Dendritic cell treated with granulocyte-macrophage colony-stimulating factor and Interleukin-4, amounts not matched to agents 40 ng/mL and 50 ng/mL, for 4 days (primary cell): ENCODE measurements at regions not wholly inside any gene's neighbourhood (a gene's known extent, or its start where the extent isn't known, plus 50 kb on each side); places are given as distances from the start of the nearest gene placed in this dataset.
"Not testable (repeated sequence)": the region's sequence is repeated elsewhere in the genome, so short reads cannot be mapped to it uniquely, and the experiment has no call there.

Source experiments
- H3K27ac Mint-ChIP-seq: one replicate; pipeline ENCODE4 v1.8.0; 2022; ENCODE audit warnings: mild to moderate bottlenecking, mixed read lengths
- H3K27me3 Mint-ChIP-seq: one replicate; pipeline ENCODE4 v1.8.0; 2022; ENCODE audit warnings: mild to moderate bottlenecking, mixed read lengths
- H3K36me3 Mint-ChIP-seq: one replicate; pipeline ENCODE4 v1.8.0; 2022; ENCODE audit warnings: low read depth, mixed read lengths
- H3K4me1 Mint-ChIP-seq: one replicate; pipeline ENCODE4 v1.8.0; 2022; ENCODE audit warnings: low read depth, mixed read lengths
- H3K4me3 Mint-ChIP-seq: one replicate; pipeline ENCODE4 v1.8.0; 2022; ENCODE audit warnings: mild to moderate bottlenecking, moderate library complexity, mixed read lengths
- H3K9me3 Mint-ChIP-seq: one replicate; pipeline ENCODE4 v1.8.0; 2022; ENCODE audit warnings: mixed read lengths
- intact Hi-C: fragments of 100-400 bp; cut with micrococcal nuclease; formaldehyde crosslinking; loops from one replicate; pipeline ENCODE4 v1.15.0; 2022

DNA sequence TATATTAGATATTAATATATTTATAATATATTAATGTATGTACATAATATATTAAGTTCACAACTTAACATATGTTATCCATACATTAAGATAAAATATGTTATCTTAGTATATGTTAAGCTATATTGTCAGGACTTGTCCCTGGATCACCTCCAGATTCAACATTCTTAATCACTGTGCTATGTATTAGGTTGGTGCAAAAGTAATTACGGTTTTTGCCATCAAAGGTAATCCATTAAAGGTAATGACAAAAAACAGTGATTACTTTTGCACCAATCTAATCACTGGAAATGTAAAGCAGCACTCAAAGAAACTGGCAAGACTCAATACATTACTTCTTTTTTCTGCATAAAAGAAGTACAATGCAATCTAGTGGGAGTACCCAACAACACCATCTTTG is 1099.0 kb upstream of the SLC39A10 start:
- Mint-ChIP-seq H3K27me3 (no peaks in the 10 kb centered on the region), H3K36me3 (no peaks in the 10 kb centered on the region), H3K9me3 (peaks cover 15% of the 10 kb centered on the region), H3K4me3 (no peak overlapping the region), H3K27ac (no peak overlapping the region), H3K4me1 (no peaks in the 10 kb centered on the region)
- intact Hi-C loops, result no loop called here

- no peak overlapping the region for H3K4me3 Mint-ChIP-seq
- peaks cover 15% of the 10 kb centered on the region for H3K9me3 Mint-ChIP-seq
- H3K27ac Mint-ChIP-seq, result no peak overlapping the region
- no peaks in the 10 kb centered on the region for H3K36me3 Mint-ChIP-seq
- no peaks in the 10 kb centered on the region for H3K4me1 Mint-ChIP-seq
- intact Hi-C loops, result no loop called here
- H3K27me3 Mint-ChIP-seq, result no peaks in the 10 kb centered on the region
These were observed 1100.4 kb upstream of the SLC39A10 start for GRCh38 chr2:194556629-194557028.

- H3K27ac Mint-ChIP-seq, result no peak overlapping the region
- H3K4me1 Mint-ChIP-seq, result no peaks in the 10 kb centered on the region
- H3K27me3 Mint-ChIP-seq, result no peaks in the 10 kb centered on the region
- intact Hi-C loops, result no loop called here
- H3K36me3 Mint-ChIP-seq, result no peaks in the 10 kb centered on the region
- H3K4me3 Mint-ChIP-seq, result no peak overlapping the region
- H3K9me3 Mint-ChIP-seq, result no peaks in the 10 kb centered on the region
These were observed 1103.0 kb upstream of the SLC39A10 start for GRCh38 chr2:194553980-194554379.

DNA sequence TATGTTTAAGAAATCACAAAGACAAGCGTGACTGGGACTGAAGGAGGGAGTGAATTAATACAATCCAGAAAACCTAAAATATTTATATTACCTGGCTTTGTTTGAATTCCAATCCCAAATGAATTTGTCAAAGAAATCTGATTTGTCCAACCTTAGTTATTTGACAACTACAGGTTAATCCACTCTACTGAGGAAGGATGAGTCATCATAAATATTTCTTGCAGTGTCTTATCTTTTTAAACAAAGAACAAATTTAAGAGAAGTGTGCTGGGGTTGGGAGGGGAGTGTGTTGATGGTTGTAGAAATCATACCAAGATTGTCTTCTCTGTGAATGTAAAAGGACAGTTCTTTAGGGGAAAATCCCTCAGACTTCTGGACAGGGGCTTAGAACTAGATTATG is 1106.3 kb upstream of the SLC39A10 start:
- Mint-ChIP-seq H3K4me1 (no peaks in the 10 kb centered on the region), H3K4me3 (no peak overlapping the region), H3K27me3 (no peaks in the 10 kb centered on the region), H3K27ac (no peak overlapping the region), H3K36me3 (no peaks in the 10 kb centered on the region), H3K9me3 (no peaks in the 10 kb centered on the region)
- intact Hi-C loops, result no loop called here

- Mint-ChIP-seq H3K27me3 (no peaks in the 10 kb centered on the region), H3K27ac (no peak overlapping the region), H3K36me3 (no peaks in the 10 kb centered on the region), H3K4me3 (no peak overlapping the region), H3K9me3 (no peaks in the 10 kb centered on the region), H3K4me1 (no peaks in the 10 kb centered on the region)
- intact Hi-C loops, result no loop called here
These were observed 1107.6 kb upstream of the SLC39A10 start for GRCh38 chr2:194549387-194549786.

DNA sequence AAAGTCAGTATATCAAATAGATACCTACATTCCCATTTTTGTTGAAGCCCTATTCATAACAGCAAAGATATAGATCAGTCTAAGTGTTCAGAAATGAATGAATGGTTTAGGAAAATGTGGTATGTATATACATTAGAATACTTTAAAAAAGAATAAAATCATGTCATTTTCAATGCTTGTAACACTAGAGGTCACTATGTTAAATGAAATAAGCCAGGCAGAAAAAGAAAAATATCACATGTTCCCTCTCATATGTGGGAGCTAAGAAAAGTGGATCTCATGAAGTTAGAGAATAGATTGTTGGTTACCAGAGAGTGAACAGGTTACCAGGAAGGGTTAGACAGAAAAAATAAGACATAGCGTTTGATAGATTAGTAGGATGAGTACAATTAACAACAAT is 1111.0 kb upstream of the SLC39A10 start:
- intact Hi-C loops, result no loop called here
- Mint-ChIP-seq H3K27me3 (no peaks in the 10 kb centered on the region), H3K27ac (no peak overlapping the region), H3K36me3 (no peaks in the 10 kb centered on the region), H3K9me3 (peaks cover 13% of the 10 kb centered on the region), H3K4me3 (no peak overlapping the region), H3K4me1 (no peaks in the 10 kb centered on the region)

GRCh38 chr2:194539425-194539824 is 1117.6 kb upstream of the SLC39A10 start:
- no peak overlapping the region for H3K4me3 Mint-ChIP-seq
- no peaks in the 10 kb centered on the region for H3K36me3 Mint-ChIP-seq
- intact Hi-C loops, result no loop called here
- peaks cover 22% of the 10 kb centered on the region for H3K9me3 Mint-ChIP-seq
- H3K27ac Mint-ChIP-seq, result no peak overlapping the region
- no peaks in the 10 kb centered on the region for H3K27me3 Mint-ChIP-seq
- H3K4me1 Mint-ChIP-seq, result no peaks in the 10 kb centered on the region

DNA sequence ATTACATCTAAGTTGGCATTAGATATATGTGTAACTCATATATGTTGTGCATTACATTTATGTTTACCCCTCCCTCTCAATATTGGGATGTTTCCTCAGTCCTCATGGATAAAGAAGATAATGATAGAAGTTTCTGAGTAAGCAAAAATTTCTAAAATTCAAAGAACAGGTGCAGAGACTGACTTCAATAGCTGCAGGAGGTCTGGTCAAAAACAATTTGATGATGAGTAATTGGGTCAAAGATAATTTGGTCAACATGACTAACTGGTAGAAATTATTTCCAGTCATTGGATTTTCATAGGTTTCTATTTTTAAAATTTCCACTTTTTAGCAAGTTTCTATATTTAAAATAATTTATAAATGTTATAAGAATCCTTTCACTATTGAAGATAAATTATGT is 1130.9 kb upstream of the SLC39A10 start:
- no peaks in the 10 kb centered on the region for H3K36me3 Mint-ChIP-seq
- H3K27ac Mint-ChIP-seq, result no peak overlapping the region
- peaks cover 9% of the 10 kb centered on the region for H3K9me3 Mint-ChIP-seq
- H3K4me3 Mint-ChIP-seq, result no peak overlapping the region
- H3K4me1 Mint-ChIP-seq, result no peaks in the 10 kb centered on the region
- intact Hi-C loops, result no loop called here
- no peaks in the 10 kb centered on the region for H3K27me3 Mint-ChIP-seq

GRCh38 chr2:194514281-194514680 is 1142.7 kb upstream of the SLC39A10 start:
- Mint-ChIP-seq H3K4me3 (no peak overlapping the region), H3K27ac (no peak overlapping the region), H3K27me3 (no peaks in the 10 kb centered on the region), H3K4me1 (no peaks in the 10 kb centered on the region), H3K36me3 (no peaks in the 10 kb centered on the region), H3K9me3 (peaks cover 16% of the 10 kb centered on the region)
- intact Hi-C loops, result no loop called here

DNA sequence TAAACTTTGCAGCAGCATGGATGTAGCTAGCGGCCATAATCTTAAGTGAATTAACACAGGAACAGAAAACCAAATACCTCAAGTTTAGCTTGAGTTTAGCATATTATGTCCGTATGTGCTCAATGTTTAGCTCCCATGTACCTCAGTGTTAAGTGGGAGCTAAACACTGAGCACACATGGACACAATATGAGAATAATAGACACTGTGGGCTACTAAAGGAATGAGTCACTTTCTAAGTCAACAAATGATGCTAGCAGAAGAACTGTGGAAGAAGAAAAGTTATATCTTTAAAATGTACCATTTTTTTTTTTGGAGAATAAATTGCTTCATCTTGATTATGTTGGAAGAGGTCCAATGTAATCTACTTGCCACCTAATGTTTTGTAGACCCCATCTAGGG is 1146.0 kb upstream of the SLC39A10 start:
- intact Hi-C loops, H3K4me1 Mint-ChIP-seq, H3K36me3 Mint-ChIP-seq, H3K4me3 Mint-ChIP-seq, H3K27me3 Mint-ChIP-seq, H3K27ac Mint-ChIP-seq: not testable (repeated sequence)
- peaks cover 36% of the 10 kb centered on the region for H3K9me3 Mint-ChIP-seq

DNA sequence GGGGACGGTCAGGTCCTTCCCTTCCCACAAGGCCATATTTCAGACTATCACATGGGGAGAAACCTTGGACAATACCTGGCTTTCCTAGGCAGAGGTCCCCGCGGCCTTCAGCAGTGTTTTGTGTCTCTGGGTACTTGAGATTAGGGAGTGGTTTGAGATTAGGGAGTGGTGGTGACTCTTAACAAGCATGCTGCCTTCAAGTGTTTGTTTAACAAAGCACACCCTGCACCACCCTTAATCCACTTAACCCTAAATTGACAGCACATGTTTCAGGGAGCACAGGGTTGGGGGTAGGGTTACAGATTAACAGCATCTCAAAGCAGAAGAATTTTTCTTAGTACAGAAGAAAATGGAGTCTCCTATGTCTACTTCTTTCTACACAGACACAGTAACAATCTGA is 1152.2 kb upstream of the SLC39A10 start:
- H3K4me3 Mint-ChIP-seq, H3K4me1 Mint-ChIP-seq, H3K27ac Mint-ChIP-seq, intact Hi-C loops, H3K36me3 Mint-ChIP-seq, H3K27me3 Mint-ChIP-seq: not testable (repeated sequence)
- peaks cover 38% of the 10 kb centered on the region for H3K9me3 Mint-ChIP-seq

GRCh38 chr2:194495046-194495445 is 1162.0 kb upstream of the SLC39A10 start:
- Mint-ChIP-seq H3K4me3 (no peak overlapping the region), H3K36me3 (no peaks in the 10 kb centered on the region), H3K4me1 (no peaks in the 10 kb centered on the region), H3K9me3 (no peaks in the 10 kb centered on the region), H3K27ac (no peak overlapping the region), H3K27me3 (no peaks in the 10 kb centered on the region)
- intact Hi-C loops, result no loop called here

- intact Hi-C loops, result no loop called here
- Mint-ChIP-seq H3K36me3 (no peaks in the 10 kb centered on the region), H3K4me3 (no peak overlapping the region), H3K9me3 (no peaks in the 10 kb centered on the region), H3K27me3 (no peaks in the 10 kb centered on the region), H3K4me1 (no peaks in the 10 kb centered on the region), H3K27ac (no peak overlapping the region)
These were observed 1162.6 kb upstream of the SLC39A10 start for GRCh38 chr2:194494401-194494800.

DNA sequence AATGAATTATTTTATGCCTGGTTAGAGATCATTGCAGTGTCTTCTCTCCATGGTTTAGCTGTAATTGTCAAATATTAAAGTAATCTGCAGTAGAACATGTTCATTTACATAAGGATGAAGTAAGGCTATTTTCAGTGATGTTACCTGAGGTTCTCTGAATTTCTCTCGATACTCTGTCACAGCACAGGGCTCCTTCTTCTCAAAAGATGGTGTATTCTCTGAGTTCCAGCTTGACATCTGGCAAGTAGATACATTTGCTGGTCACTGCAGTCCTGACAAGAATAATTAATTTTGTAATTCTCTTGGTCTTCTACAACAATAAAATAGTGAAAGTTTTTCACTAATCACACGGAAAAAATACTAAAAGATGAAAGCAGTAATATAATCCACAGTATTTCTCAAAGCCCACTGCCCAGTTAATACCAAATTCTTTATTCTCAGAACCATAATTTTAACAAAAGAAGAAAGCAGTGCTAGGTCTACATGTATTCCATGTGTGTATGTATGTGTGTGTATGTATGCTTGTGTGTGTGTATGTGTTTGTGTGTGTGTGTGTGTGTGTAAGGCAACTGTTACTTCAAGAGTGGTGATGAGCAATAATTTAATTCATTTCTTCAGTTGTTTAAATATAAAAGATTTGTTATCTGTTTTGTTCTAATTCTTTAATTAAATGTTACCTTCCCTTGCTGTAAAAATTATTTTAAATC is 1165.5 kb upstream of the SLC39A10 start:
- intact Hi-C loops, result no loop called here
- Mint-ChIP-seq H3K4me1 (no peaks in the 10 kb centered on the region), H3K4me3 (no peak overlapping the region), H3K9me3 (no peaks in the 10 kb centered on the region), H3K27me3 (no peaks in the 10 kb centered on the region), H3K36me3 (no peaks in the 10 kb centered on the region), H3K27ac (no peak overlapping the region)

DNA sequence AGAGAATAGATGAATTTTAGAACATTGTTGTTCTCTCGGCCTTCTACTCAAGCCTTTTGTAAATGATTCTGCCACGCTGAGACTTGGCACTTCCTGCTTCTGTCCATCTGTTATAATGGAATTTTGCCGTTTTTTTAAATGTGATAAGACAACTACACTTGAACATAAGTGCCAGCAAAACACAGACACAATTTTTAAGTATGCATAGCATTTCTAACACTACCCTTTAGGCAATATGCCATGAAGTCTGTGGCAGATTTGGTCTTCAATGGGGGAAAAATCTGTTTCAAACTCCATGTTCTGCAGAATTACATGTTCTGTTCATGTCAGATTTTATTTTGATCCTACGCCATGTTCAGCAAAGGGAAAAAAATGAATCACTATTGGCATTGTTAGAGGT is 1170.7 kb upstream of the SLC39A10 start:
- Mint-ChIP-seq H3K4me3 (no peak overlapping the region), H3K27ac (no peak overlapping the region), H3K27me3 (no peaks in the 10 kb centered on the region), H3K9me3 (peaks cover 22% of the 10 kb centered on the region), H3K36me3 (no peaks in the 10 kb centered on the region), H3K4me1 (no peaks in the 10 kb centered on the region)
- intact Hi-C loops, result no loop called here
